Vagina (tissue), 2 donors: ENCODE measurements at regions not wholly inside any gene's neighbourhood (a gene's known extent, or its start where the extent isn't known, plus 50 kb on each side); places are given as distances from the start of the nearest gene placed in this dataset.

ENCODE experiments used
- DNase-seq, 2 donors: peaks; one replicate each; pipeline ENCODE4 v3.0.0-alpha.2; 2017; ENCODE audit errors: extremely low spot score in 2 of 2
- H3K27ac ChIP-seq: fragments of 200-600 bp; sonication (generic); one replicate; pipeline ENCODE4 v1.5.1; 2019
- H3K27me3 ChIP-seq: fragments of 200-600 bp; sonication (generic); one replicate; pipeline ENCODE4 v1.5.1; 2019
- H3K36me3 ChIP-seq, 2 donors: fragments of 200-600 bp; sonication (generic); one replicate each; pipeline ENCODE4 v1.5.1; 2017 to 2019
- H3K4me1 ChIP-seq: fragments of 200-600 bp; sonication (generic); one replicate; pipeline ENCODE4 v1.5.1; 2019
- H3K4me3 ChIP-seq, 2 donors: fragments of 200-600 bp; sonication (generic); 1 replicate in 1 of 2; 2 replicates in 1 of 2; pipeline ENCODE4 v1.5.1; 2016 to 2019
- H3K9me3 ChIP-seq: fragments of 200-600 bp; sonication (generic); one replicate; pipeline ENCODE4 v1.5.1; 2019
- CTCF ChIP-seq, 3 experiments: fragments of 450-650 bp in 2 of 3; fragments of 200-600 bp in 1 of 3; sonication (generic) in 1 of 3; IDR thresholded peaks; one replicate each; pipeline ENCODE4 v1.5.1; 2017 to 2019; ENCODE audit warnings: antibody characterized with exemption in 3 of 3, mild to moderate bottlenecking in 2 of 3, moderate library complexity in 2 of 3
- POLR2A ChIP-seq, 2 donors: fragments of 450-650 bp; IDR thresholded peaks; one replicate each; pipeline ENCODE4 v1.6.1; 2017; ENCODE audit warnings: antibody characterized with exemption in 2 of 2, mild to moderate bottlenecking in 2 of 2, moderate library complexity in 2 of 2
- POLR2AphosphoS5 ChIP-seq, 2 donors: sonication (generic); formaldehyde crosslinking; IDR thresholded peaks; one replicate each; pipeline ENCODE4 v1.9.0; 2017; ENCODE audit warnings: antibody characterized with exemption in 2 of 2, mild to moderate bottlenecking in 2 of 2, low read depth in 1 of 2; ENCODE audit not compliant: insufficient read depth in 1 of 2
- intact Hi-C: fragments of 100-400 bp; cut with DNase I; formaldehyde crosslinking; loops from one replicate; pipeline ENCODE4 v1.15.1; 2023

- no peak overlapping the region for H3K4me3 ChIP-seq
- no peaks in the 10 kb centered on the region for H3K27me3 ChIP-seq
- H3K27ac ChIP-seq: no peak overlapping the region
- no peaks in the 10 kb centered on the region for H3K36me3 ChIP-seq
- no peaks in the 10 kb centered on the region for H3K9me3 ChIP-seq
- intact Hi-C loops: no loop called here
- TF ChIP-seq POLR2A (IDR thresholded peaks at IDR 0.05) (no peak), CTCF (IDR thresholded peaks at IDR 0.05) (no peak), POLR2AphosphoS5 (IDR thresholded peaks at IDR 0.05; ENCODE audit: insufficient read depth in 1 of 2, low read depth in 1 of 2) (no peak)
- no peaks in the 10 kb centered on the region for H3K4me1 ChIP-seq
- no peak for DNase-seq
Observed at GRCh38 chr16:61324044-61324443, 712.2 kb downstream of the CDH8 start.

- H3K4me3 ChIP-seq: no peak overlapping the region
- no peaks in the 10 kb centered on the region for H3K36me3 ChIP-seq
- intact Hi-C loops: no loop called here
- DNase-seq: no peak
- no peaks in the 10 kb centered on the region for H3K4me1 ChIP-seq
- no peaks in the 10 kb centered on the region for H3K9me3 ChIP-seq
- no peak overlapping the region for H3K27ac ChIP-seq
- TF ChIP-seq CTCF (IDR thresholded peaks at IDR 0.05) (no peak), POLR2AphosphoS5 (IDR thresholded peaks at IDR 0.05; ENCODE audit: insufficient read depth in 1 of 2, low read depth in 1 of 2) (no peak), POLR2A (IDR thresholded peaks at IDR 0.05) (no peak)
- no peaks in the 10 kb centered on the region for H3K27me3 ChIP-seq
Observed at GRCh38 chr16:61323456-61323855, 712.8 kb downstream of the CDH8 start.

- no peaks in the 10 kb centered on the region for H3K9me3 ChIP-seq
- TF ChIP-seq POLR2AphosphoS5 (IDR thresholded peaks at IDR 0.05; ENCODE audit: insufficient read depth in 1 of 2, low read depth in 1 of 2) (no peak), POLR2A (IDR thresholded peaks at IDR 0.05) (no peak), CTCF (IDR thresholded peaks at IDR 0.05) (no peak)
Observed at GRCh38 chr16:61320791-61321190, 715.4 kb downstream of the CDH8 start.

GRCh38 chr16:61313931-61314330, 722.3 kb downstream of the CDH8 start:
- intact Hi-C loops: no loop called here
- H3K27me3 ChIP-seq: no peaks in the 10 kb centered on the region
- no peaks in the 10 kb centered on the region for H3K4me1 ChIP-seq
- no peak overlapping the region for H3K27ac ChIP-seq
- no peak overlapping the region for H3K4me3 ChIP-seq
- H3K36me3 ChIP-seq: no peaks in the 10 kb centered on the region
- TF ChIP-seq POLR2AphosphoS5 (IDR thresholded peaks at IDR 0.05; ENCODE audit: insufficient read depth in 1 of 2, low read depth in 1 of 2) (no peak), CTCF (IDR thresholded peaks at IDR 0.05) (no peak), POLR2A (IDR thresholded peaks at IDR 0.05) (no peak)
- H3K9me3 ChIP-seq: no peaks in the 10 kb centered on the region
- DNase-seq: no peak

More at GRCh38 chr16:61320791-61321190, 715.4 kb downstream of the CDH8 start:
- Histone ChIP-seq H3K27ac (no peak overlapping the region), H3K27me3 (no peaks in the 10 kb centered on the region), H3K36me3 (no peaks in the 10 kb centered on the region), H3K4me3 (no peak overlapping the region), H3K4me1 (no peaks in the 10 kb centered on the region)
- intact Hi-C loops: no loop called here
- DNase-seq: no peak

- no peak for TF ChIP-seq POLR2A (IDR thresholded peaks at IDR 0.05)
- TF ChIP-seq POLR2AphosphoS5 (IDR thresholded peaks at IDR 0.05; ENCODE audit: insufficient read depth in 1 of 2, low read depth in 1 of 2): no peak
- TF ChIP-seq CTCF (IDR thresholded peaks at IDR 0.05): no peak
- intact Hi-C loops: no loop called here
- Histone ChIP-seq H3K9me3 (no peaks in the 10 kb centered on the region), H3K27me3 (no peaks in the 10 kb centered on the region), H3K4me3 (no peak overlapping the region), H3K36me3 (no peaks in the 10 kb centered on the region), H3K4me1 (no peaks in the 10 kb centered on the region), H3K27ac (no peak overlapping the region)
- DNase-seq: no peak
Observed at GRCh38 chr16:61309386-61309785, 726.9 kb downstream of the CDH8 start.
